Activated naive CD8-positive, alpha-beta T cell (primary cell): ENCODE measurements at regions not wholly inside any gene's neighbourhood (a gene's known extent, or its start where the extent isn't known, plus 50 kb on each side); places are given as distances from the start of the nearest gene placed in this dataset.
A peak's percentile ranks its signal among the peaks of the same experiment; 100 is the strongest.

ENCODE experiments used
- H3K27ac Mint-ChIP-seq: one replicate; pipeline ENCODE4 v1.8.0; 2021; ENCODE audit warnings: mixed read lengths
- H3K27me3 Mint-ChIP-seq: one replicate; pipeline ENCODE4 v1.8.0; 2021; ENCODE audit warnings: mixed read lengths
- H3K36me3 Mint-ChIP-seq: one replicate; pipeline ENCODE4 v1.8.0; 2021; ENCODE audit warnings: mixed read lengths
- H3K4me1 Mint-ChIP-seq: one replicate; pipeline ENCODE4 v1.8.0; 2021; ENCODE audit warnings: low read depth, mixed read lengths
- H3K4me3 Mint-ChIP-seq: one replicate; pipeline ENCODE4 v1.8.0; 2021; ENCODE audit warnings: mild to moderate bottlenecking, mixed read lengths
- H3K9me3 Mint-ChIP-seq: one replicate; pipeline ENCODE4 v1.8.0; 2021; ENCODE audit warnings: low read depth, mixed read lengths

DNA sequence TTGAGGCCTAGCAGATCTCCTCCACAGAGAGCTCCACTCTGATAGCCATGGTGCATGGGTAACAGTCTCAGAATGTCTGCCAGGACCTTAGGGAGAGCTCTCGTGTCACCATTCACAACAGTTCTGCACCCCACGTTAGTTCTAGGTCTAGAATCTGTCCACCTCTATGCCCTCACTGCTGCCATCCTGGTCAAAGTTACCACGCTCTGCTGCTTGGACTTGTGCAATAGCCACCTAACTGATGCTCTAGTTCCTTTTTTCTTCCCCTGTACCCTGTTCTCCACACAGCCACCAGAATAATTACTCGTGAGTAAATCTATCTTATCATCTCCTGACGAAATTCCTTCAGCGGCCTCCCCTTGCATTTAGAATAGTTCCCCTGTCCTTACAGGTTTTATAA is 268.8 kb upstream of the GATB start:
- Mint-ChIP-seq H3K4me3 (no peak overlapping the region), H3K36me3 (no peaks in the 10 kb centered on the region), H3K9me3 (no peaks in the 10 kb centered on the region), H3K27ac (no peak overlapping the region), H3K4me1 (peaks cover 2% of the 10 kb centered on the region), H3K27me3 (no peaks in the 10 kb centered on the region)

DNA sequence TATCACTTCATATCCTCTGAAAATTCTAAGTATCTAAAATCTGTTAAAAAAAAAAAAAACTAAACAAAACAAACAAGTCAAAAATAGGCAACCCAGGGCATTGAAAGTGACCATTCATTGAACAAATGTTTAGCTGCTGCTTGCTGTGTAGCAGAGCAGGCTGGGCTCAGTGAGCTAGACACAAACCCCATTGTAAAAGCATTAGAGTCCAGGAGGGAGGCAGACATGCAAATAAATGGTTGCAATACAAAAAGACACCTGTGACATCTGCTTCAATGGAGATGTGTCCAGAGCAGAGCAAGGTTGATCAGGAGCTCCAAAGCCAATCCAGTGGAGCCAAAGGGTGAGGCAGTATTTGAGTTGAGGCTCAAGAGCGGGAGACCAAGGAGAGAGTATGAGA is 267.3 kb upstream of the GATB start:
- Mint-ChIP-seq H3K27ac (no peak overlapping the region), H3K36me3 (no peaks in the 10 kb centered on the region), H3K9me3 (no peaks in the 10 kb centered on the region)

DNA sequence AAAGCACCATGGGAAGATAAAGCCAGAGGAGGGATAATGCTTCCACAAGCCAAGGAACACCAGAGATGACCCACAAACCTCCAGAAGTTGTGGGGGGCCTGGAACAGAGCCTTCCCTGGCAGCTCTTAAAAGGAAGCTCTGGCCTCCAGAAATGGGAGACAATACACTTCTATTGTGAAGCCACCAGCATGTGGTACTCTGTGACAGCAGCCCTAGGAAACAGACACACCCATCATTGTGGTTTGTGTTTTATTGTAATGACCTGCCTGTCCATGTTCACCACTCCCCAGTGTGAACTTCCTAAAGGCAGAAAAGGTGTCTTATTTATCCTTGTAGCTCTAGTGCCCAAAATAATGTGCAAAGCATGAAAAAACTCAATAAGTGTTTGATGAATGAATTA is 264.1 kb upstream of the GATB start:
- Mint-ChIP-seq H3K4me3 (no peak overlapping the region), H3K27me3 (no peaks in the 10 kb centered on the region), H3K27ac (no peak overlapping the region), H3K4me1 (peaks cover 2% of the 10 kb centered on the region), H3K9me3 (no peaks in the 10 kb centered on the region), H3K36me3 (no peaks in the 10 kb centered on the region)

More for the DNA sequence above, 267.3 kb upstream of the GATB start:
- peaks cover 2% of the 10 kb centered on the region for H3K4me1 Mint-ChIP-seq
- H3K4me3 Mint-ChIP-seq = no peak overlapping the region
- H3K27me3 Mint-ChIP-seq = no peaks in the 10 kb centered on the region

DNA sequence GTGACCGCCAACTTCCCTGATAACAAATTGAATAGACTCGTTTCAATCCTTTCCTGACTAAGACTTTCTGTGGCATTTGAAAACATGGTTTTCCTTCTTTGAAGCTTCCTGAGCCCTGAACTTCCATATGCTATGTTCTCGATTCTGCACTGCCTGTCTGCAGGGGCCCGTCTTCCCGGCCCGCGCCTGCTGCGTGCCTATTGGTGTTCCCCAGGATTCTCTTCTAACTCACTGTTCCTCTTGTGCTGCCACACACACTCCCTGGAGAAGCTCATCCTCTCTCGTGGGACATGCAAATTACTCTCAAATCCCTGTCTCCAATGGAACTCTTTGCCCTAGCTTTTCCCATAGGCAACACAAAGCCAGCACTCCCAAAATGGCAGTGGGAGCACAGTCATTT is 262.9 kb upstream of the GATB start:
- H3K27me3 Mint-ChIP-seq = no peaks in the 10 kb centered on the region
- no peak overlapping the region for H3K4me3 Mint-ChIP-seq
- no peaks in the 10 kb centered on the region for H3K9me3 Mint-ChIP-seq
- no peak overlapping the region for H3K27ac Mint-ChIP-seq
- no peaks in the 10 kb centered on the region for H3K36me3 Mint-ChIP-seq
- H3K4me1 Mint-ChIP-seq = peaks cover 2% of the 10 kb centered on the region

DNA sequence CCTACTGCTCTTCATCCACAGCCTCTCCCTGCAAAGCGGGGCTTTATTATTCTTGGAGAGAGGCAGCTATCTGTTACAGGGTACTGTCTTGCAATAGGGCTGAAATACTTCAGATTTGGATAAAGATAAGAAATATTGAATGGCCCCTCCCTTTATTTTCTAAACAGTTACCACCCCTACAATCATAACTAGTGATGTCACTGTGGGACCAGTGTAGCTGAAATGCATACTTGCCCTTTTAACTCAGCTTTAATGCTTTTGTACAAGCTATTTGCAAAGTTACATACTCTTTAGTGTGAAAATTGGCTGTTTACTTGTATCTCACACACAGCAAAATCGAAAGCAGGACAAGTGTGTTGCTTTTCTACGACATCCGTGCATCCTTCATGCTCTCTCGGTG is 261.7 kb upstream of the GATB start:
- no peak overlapping the region for H3K27ac Mint-ChIP-seq
- no peaks in the 10 kb centered on the region for H3K9me3 Mint-ChIP-seq
- peaks cover 2% of the 10 kb centered on the region for H3K4me1 Mint-ChIP-seq
- no peaks in the 10 kb centered on the region for H3K36me3 Mint-ChIP-seq
- H3K4me3 Mint-ChIP-seq = no peak overlapping the region
- H3K27me3 Mint-ChIP-seq = no peaks in the 10 kb centered on the region

DNA sequence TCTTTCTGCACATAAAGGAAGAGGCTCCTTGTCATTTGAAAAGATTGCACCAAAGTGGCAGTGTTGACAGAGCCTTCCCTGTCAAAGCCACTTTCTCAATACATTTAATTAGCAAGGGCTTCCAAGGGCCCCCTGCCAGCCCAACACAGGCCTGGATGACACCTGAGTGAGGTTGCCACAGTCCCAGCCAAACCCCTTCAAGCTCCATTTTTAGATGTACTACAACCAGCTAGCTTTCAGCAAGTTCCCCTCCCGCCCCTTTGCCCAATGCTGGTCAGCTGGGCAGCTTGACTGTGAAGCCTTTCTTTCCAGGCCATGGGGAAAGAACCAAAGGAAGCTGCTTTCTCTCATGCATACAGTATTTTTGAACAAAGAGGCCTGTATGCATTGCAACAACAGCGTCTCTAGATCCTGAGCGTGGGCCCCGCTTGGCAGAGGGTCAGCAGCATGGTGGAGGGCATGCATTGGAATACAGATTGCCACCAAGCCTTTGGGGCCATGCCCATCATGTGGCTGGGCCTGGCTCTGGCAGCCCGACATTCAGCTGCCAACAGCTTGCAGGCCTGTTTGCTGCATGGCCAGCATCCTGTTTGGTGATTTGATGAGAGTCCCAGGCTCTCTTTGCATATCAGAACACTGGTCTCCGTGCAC is 261.1 kb upstream of the GATB start:
- Mint-ChIP-seq H3K27me3 (no peaks in the 10 kb centered on the region), H3K36me3 (no peaks in the 10 kb centered on the region), H3K4me3 (no peak overlapping the region), H3K27ac (no peak overlapping the region), H3K9me3 (no peaks in the 10 kb centered on the region), H3K4me1 (peaks cover 2% of the 10 kb centered on the region)

DNA sequence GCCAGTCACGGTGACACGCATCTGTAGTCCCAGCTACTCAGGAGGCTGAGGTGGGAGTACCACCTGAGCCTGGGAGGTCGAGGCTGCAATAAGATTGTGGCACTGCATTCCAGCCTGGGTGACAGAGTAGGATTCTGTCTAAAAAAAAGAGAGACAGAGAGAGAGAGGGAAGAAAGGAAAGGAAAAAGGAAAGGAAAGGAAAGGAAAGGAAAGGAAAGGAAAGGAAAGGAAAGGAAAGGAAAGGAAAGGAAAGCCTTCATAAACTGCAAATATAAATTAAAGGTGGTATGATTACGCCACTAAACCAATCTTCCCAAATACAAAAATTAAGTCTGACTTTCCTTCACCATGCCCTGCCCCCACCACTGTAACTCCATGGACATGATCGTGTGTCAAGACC is 259.3 kb upstream of the GATB start:
- Mint-ChIP-seq H3K9me3 (no peaks in the 10 kb centered on the region), H3K27me3 (no peaks in the 10 kb centered on the region), H3K4me1 (peaks cover 11% of the 10 kb centered on the region), H3K4me3 (no peak overlapping the region), H3K27ac (no peak overlapping the region), H3K36me3 (no peaks in the 10 kb centered on the region)

DNA sequence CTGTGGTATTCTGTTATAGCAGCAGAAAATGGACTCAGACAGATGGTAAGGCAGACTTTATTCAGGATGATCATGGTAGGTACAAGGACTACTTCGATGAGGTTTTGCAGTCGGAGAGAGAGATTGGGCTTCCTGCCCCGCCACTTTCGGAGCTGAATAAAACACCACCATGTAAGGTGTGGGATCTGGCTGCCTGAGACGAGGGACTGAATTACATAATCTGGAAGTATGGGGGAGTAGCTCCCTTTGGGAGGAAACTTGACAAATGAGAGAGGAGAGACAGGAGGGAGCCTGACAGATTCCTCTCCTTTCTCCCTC is 255.5 kb upstream of the GATB start:
- Mint-ChIP-seq H3K4me1 (peaks cover 36% of the 10 kb centered on the region), H3K27ac (no peak overlapping the region), H3K27me3 (no peaks in the 10 kb centered on the region), H3K9me3 (no peaks in the 10 kb centered on the region), H3K36me3 (no peaks in the 10 kb centered on the region), H3K4me3 (no peak overlapping the region)

DNA sequence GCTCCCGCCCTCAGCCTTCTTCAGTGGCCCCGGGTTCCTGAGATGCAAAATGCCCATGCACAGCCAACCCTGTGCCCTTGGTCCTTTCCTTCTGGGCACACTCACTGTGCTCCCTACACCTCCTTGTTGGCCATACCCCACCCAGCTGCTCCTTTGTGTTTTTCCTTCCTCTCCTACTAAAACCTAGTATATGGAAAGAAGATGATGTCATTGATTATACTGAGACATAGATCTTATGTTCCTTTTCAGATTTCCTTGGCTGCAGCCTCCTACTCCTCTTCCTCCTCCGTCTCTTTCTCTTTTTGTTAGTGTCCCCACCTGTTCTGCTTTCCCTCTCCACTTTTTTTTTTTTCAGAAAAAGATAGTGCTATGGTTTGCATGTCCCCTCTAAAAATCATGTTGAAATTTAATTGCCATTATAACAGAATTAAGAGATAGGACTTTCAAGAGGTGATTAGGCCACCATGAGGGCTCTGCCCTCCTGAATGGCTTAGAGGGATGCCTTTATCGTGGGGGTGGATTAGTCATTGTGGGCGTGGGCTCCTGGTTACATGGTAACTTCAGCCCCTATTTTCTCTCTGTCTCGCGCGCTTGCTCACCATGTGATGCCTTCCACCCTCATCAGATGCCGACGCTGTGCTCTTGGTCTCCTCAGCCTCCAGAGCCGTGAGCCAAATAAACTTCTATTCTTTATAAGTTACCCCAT is 254.9 kb upstream of the GATB start:
- H3K27me3 Mint-ChIP-seq = no peaks in the 10 kb centered on the region
- no peaks in the 10 kb centered on the region for H3K9me3 Mint-ChIP-seq
- H3K4me1 Mint-ChIP-seq = peaks cover 41% of the 10 kb centered on the region
- H3K4me3 Mint-ChIP-seq = no peak overlapping the region
- no peak overlapping the region for H3K27ac Mint-ChIP-seq
- no peaks in the 10 kb centered on the region for H3K36me3 Mint-ChIP-seq

DNA sequence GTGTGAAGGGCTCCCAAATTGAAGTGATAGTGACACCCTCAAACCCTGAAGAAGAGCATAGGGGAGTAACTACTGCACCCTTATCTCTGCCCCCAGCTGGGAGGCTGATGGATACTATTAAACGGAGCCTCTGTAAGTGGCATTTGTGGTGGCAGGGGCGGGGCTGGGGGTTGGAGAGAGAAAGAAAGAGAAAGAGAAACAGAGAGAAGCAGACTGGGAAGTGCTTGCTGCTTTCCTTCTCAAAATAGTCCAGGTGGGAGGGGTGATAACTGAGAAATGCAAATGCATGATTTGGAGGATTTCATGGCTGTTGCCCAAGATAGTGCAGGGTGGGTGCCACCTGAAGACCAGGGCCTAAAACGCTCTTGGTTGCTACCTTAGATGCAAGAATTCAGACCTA is 253.5 kb upstream of the GATB start:
- peaks cover 49% of the 10 kb centered on the region for H3K4me1 Mint-ChIP-seq
- H3K27me3 Mint-ChIP-seq = no peaks in the 10 kb centered on the region
- H3K27ac Mint-ChIP-seq = no peak overlapping the region
- H3K4me3 Mint-ChIP-seq = peak overlapping the region; percentile 30
- H3K9me3 Mint-ChIP-seq = no peaks in the 10 kb centered on the region
- H3K36me3 Mint-ChIP-seq = no peaks in the 10 kb centered on the region

DNA sequence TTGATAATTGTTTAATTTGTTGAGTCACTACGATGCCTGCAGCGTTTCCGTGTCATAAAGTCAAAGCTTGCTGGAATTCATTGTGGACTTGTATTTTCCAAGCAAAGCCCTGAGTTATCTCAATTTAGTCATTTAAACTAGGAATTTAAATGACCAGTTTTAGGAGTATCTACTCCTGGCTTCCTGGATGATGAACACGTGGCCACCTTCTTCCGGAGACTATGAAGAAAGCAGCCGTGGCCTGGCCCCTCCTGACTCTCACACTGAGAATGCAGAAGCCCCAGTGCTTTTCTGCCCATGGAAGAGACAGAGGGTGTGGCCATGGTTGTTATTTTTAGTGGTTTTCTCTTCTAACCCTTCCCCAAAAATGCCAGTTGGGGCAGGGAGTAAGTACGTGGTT is 250.7 kb upstream of the GATB start:
- Mint-ChIP-seq H3K9me3 (no peaks in the 10 kb centered on the region), H3K4me3 (no peak overlapping the region), H3K27me3 (no peaks in the 10 kb centered on the region), H3K27ac (no peak overlapping the region), H3K36me3 (no peaks in the 10 kb centered on the region), H3K4me1 (peaks cover 49% of the 10 kb centered on the region)

DNA sequence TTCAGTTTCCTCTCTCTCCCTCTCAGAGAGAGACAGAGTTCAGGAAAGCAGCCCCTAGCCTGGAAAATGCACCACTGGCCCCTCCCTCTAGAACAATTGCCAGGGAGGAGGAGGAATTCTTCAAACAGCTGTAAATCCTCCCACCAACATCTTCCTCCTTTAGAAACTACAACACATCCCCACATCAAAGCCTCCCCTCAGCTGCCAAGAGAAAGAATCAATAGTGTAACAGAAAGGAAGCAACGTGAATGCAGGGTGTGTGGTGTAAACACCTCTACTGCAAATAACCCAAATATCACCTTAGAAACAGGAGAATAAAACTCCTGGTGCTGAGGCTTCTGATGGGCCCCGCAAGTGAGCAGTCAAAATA is 249.9 kb upstream of the GATB start:
- peak overlapping the region; percentile 0 for H3K27ac Mint-ChIP-seq
- H3K4me3 Mint-ChIP-seq = peak overlapping the region; percentile 11
- H3K36me3 Mint-ChIP-seq = no peaks in the 10 kb centered on the region
- H3K27me3 Mint-ChIP-seq = no peaks in the 10 kb centered on the region
- peaks cover 43% of the 10 kb centered on the region for H3K4me1 Mint-ChIP-seq
- H3K9me3 Mint-ChIP-seq = no peaks in the 10 kb centered on the region

DNA sequence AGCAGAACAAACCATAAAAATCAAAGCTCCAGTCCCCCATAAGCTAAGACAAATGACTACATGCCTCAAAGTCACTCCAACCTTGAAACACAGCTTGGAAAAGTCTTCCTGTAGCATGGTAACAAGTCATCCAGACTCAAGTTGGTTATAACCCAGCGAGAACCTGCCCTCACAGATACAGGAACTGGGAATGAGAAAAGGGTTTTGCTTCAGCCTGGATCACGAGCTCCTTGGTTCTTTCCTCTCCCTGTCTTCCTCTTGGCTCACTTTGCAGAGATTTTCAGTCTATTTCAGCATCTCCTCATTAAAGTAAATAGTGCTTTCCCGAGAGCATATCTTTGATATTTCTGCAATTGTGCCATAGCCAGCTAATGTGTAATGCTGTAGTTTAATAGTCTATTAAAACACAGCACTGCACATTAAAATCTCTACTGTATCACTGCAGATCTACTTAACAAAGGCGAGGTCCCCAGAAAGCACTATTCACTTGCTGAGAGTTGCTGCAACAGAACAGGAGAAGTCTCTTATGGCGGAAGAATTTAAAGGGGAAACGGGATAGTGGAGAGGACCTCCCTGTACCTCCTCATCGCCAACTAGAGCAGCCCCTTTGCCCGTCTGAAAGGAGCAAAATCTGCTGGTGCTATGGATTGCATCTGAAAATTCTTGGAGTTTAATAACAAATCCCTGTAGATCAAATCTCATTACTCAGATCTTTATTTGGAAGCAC is 249.3 kb upstream of the GATB start:
- Mint-ChIP-seq H3K27me3 (no peaks in the 10 kb centered on the region), H3K27ac (peak overlapping the region; percentile 0), H3K4me3 (peak overlapping the region; percentile 12), H3K36me3 (no peaks in the 10 kb centered on the region), H3K4me1 (peaks cover 40% of the 10 kb centered on the region), H3K9me3 (no peaks in the 10 kb centered on the region)

DNA sequence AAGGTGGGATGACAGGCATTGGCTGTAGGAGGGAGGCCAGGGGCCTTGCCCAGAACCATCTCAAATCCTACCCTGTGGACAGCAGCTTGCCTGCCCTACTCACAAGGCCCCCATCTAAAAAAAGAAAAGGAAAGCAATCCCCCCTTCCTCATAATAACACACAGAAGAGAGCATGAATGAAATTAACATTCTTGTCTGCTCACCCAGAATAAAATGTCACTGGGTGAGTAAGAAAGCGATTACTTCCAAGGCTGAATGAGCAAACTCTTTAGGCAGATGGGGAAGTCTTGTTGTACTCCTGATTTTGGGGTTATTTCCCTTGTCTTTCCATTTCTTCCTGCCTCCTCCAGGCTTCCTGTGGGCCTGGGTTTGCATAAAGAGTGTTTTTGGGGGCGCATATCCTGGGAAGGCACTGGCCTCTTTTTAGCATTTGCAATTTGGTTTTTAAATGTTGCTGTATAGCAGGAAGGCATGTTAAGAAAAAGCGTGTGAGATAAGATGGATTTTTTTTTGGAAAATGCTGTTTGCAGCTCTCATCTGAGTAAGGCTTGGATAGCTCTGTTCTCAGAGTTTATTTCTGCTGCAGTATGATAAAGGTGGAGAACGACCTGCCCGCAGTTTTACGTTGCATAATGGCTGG is 248.3 kb upstream of the GATB start:
- no peak overlapping the region for H3K4me3 Mint-ChIP-seq
- peaks cover 33% of the 10 kb centered on the region for H3K4me1 Mint-ChIP-seq
- no peaks in the 10 kb centered on the region for H3K27me3 Mint-ChIP-seq
- no peaks in the 10 kb centered on the region for H3K9me3 Mint-ChIP-seq
- H3K36me3 Mint-ChIP-seq = no peaks in the 10 kb centered on the region
- no peak overlapping the region for H3K27ac Mint-ChIP-seq

DNA sequence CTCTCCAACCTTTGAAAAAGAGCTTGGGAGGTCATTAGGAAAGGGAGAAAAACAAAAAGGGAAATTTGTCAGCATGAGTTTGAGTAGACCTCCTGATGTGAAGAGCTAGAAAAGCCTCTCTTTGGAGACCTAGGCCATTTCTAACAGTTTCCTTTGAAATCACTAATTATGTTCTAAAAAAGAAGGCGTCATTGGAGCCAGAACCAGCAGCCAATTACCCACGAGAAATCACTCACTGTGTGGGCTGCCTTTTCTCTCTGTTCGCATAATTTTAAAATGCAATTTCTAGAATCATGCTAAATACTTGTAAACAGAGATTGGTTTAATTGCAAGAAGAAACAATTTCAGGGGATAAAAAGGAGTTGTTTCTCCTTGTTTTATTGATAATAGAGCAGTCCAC is 246.3 kb upstream of the GATB start:
- Mint-ChIP-seq H3K36me3 (no peaks in the 10 kb centered on the region), H3K4me1 (peaks cover 37% of the 10 kb centered on the region), H3K27me3 (no peaks in the 10 kb centered on the region), H3K27ac (no peak overlapping the region), H3K9me3 (no peaks in the 10 kb centered on the region), H3K4me3 (no peak overlapping the region)
